GM21423 (cell line): ENCODE measurements at regions not wholly inside any gene's neighbourhood (a gene's known extent, or its start where the extent isn't known, plus 50 kb on each side); places are given as distances from the start of the nearest gene placed in this dataset.
A peak's percentile ranks its signal among the peaks of the same experiment; 100 is the strongest.

Experiments
- ATAC-seq: cut with Tn5 transposase; IDR thresholded peaks from one replicate; pipeline ENCODE4 v1.9.1; 2021; ENCODE audit warnings: mild to moderate bottlenecking, moderate library complexity; ENCODE audit not compliant: unreplicated experiment

- no peak for ATAC-seq
Observed at GRCh38 chr16:79498928-79499327, 101.6 kb downstream of the MAF start.

- ATAC-seq, result no peak
Observed at GRCh38 chr16:79497606-79498350, 102.8 kb downstream of the MAF start.

GRCh38 chr16:79493911-79494310, 106.6 kb downstream of the MAF start:
- ATAC-seq, result no peak

- no peak for ATAC-seq
Observed at GRCh38 chr16:79492036-79492435, 108.5 kb downstream of the MAF start.

- ATAC-seq, result no peak
Observed at GRCh38 chr16:79485020-79485419, 115.5 kb downstream of the MAF start.

GRCh38 chr16:79484237-79484636, 116.3 kb downstream of the MAF start:
- no peak for ATAC-seq

- no peak for ATAC-seq
Observed at GRCh38 chr16:79483336-79483735, 117.2 kb downstream of the MAF start.

GRCh38 chr16:79482011-79482410, 118.5 kb downstream of the MAF start:
- no peak for ATAC-seq

GRCh38 chr16:79480929-79481328, 119.6 kb downstream of the MAF start:
- ATAC-seq, result no peak

GRCh38 chr16:79480056-79480455, 120.5 kb downstream of the MAF start:
- no peak for ATAC-seq

- no peak for ATAC-seq
Observed at GRCh38 chr16:79476580-79476979, 124.0 kb downstream of the MAF start.

- ATAC-seq, result no peak
Observed at GRCh38 chr16:79475841-79476240, 124.7 kb downstream of the MAF start.

- ATAC-seq, result no peak
Observed at GRCh38 chr16:79473456-79473855, 127.1 kb downstream of the MAF start.

- no peak for ATAC-seq
Observed at GRCh38 chr16:79472426-79472825, 128.1 kb downstream of the MAF start.

GRCh38 chr16:79469999-79470398, 130.5 kb downstream of the MAF start:
- ATAC-seq, result no peak

GRCh38 chr16:79468631-79469030, 131.9 kb downstream of the MAF start:
- no peak for ATAC-seq

- ATAC-seq, result no peak
Observed at GRCh38 chr16:79468121-79468552, 132.4 kb downstream of the MAF start.

GRCh38 chr16:79466111-79466510, 134.4 kb downstream of the MAF start:
- ATAC-seq, result no peak

GRCh38 chr16:79463841-79464240, 136.7 kb downstream of the MAF start:
- no peak for ATAC-seq

- no peak for ATAC-seq
Observed at GRCh38 chr16:79456036-79456435, 144.5 kb downstream of the MAF start.

- no peak for ATAC-seq
Observed at GRCh38 chr16:79452671-79453070, 147.9 kb downstream of the MAF start.

- ATAC-seq, result peak; percentile 84
Observed at GRCh38 chr16:79451196-79451816, 149.2 kb downstream of the MAF start.

- ATAC-seq, result no peak
Observed at GRCh38 chr16:79449900-79450299, 150.6 kb downstream of the MAF start.
